GM19467 (cell line): ENCODE measurements at regions not wholly inside any gene's neighbourhood (a gene's known extent, or its start where the extent isn't known, plus 50 kb on each side); places are given as distances from the start of the nearest gene placed in this dataset.

Experiments used
- ATAC-seq: cut with Tn5 transposase; IDR thresholded peaks from one replicate; pipeline ENCODE4 v1.9.1; 2021; ENCODE audit warnings: mild to moderate bottlenecking, moderate library complexity; ENCODE audit not compliant: unreplicated experiment

DNA sequence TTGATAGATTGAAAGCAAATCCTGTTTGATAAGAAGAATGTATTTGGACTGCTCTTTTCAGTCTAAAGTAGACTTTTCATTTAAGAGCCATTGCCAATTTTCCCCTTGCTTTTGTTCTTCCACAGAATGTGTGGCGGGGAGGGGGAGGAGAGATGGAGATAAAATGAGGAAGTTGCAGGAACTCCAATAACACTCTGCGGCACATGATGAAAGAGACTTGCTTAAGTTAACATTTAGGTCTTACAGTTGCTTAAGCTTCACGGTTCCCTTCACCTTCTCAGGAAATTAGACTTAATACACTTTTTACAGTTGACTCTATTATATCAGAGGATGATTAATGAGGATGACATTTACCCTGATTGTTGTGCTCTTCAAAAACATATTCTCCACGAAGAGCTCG is 537.3 kb downstream of the TMTC2 start:
- ATAC-seq, result no peak

DNA sequence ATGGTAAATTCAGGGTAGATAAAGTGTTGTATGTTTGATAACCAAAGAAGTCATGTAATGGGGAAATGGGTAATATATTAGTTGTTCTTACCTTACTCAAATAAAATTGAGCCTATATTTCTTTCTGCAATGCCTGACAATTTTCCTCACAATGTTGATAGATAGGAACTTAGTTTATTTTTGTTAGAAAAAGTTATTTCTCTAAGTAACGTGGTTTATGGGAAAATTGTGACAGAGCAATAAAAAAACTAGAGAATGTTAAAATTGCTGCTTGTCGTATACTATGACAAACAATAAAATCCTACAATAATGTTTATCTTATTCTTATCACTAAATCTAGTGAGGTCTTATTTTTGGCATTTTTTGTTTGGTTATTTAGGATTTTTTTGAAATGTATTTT is 534.1 kb downstream of the TMTC2 start:
- no peak for ATAC-seq

DNA sequence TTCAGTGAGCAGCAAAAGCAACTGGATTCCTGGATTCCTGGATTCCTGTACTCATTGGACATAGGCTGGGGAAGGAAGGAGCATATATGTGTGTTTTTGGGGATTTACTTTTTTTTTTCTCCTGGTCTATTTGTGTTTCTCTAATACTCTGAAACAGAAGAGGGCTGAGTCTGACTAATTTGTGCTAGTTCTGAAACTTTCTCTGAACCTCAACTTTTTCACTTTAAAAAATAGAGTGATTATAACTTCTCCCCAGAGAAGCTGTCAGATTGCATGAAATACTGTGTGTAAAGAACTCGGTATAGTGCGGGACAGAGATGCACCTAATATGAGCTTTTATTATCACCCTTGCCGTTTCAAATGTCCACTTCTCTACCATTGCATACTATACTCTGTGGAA is 529.5 kb downstream of the TMTC2 start:
- ATAC-seq, result no peak

DNA sequence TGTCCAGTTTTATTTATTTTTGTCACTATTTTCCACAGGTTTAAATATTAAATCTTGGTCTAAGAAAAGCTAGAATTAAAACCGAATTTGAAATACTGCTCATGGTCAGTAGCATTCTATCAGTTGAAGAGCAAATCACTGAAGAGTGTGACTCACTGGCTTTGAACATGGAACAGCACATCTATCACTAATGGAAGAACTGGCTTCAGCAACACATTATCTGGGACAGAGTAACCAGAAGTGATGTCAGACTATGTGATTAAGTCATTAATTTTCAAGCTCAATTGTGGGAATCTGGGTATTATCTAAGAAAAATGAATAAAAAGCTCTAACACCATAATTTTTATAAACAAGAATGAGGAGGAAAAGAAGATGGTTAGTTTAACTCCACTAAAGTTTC is 527.5 kb downstream of the TMTC2 start:
- no peak for ATAC-seq

DNA sequence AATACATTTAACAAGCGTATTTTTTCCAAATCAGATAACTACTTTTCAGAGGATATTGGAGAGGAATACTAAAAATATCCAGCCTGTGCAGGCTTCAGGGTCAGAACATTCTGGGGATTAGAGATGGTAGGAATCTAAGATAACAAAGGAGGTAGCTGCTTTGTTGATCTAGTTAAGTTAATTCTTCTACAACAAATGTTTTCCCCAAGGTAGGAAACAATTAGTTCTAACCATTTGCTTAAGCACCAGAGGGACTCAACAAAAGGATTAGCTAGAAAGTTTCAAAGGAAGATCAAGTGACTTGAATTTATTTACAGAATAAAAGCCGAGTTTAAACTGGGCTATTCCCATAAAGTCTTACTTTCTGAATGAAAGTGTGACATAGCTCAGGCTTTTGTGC is 524.2 kb downstream of the TMTC2 start:
- ATAC-seq, result no peak

DNA sequence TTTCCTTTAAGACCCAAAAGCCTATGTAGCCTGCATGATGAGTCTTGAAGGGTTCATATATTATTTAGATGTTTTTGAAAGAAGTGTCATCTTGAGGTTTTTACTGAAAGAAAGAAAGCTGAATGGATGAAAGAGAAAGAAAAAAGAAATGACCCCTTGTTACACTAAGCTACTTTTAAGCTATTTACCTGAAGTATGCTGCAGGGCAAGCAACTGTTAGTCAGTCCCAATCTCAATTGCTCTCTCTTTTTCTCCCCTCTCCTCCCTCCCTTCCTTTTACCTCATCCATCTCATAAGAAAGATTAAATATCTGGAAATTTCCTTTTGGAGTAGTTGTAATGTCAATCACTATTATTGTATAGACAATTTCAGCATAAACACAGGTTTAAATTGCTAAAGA is 512.4 kb downstream of the TMTC2 start:
- no peak for ATAC-seq

DNA sequence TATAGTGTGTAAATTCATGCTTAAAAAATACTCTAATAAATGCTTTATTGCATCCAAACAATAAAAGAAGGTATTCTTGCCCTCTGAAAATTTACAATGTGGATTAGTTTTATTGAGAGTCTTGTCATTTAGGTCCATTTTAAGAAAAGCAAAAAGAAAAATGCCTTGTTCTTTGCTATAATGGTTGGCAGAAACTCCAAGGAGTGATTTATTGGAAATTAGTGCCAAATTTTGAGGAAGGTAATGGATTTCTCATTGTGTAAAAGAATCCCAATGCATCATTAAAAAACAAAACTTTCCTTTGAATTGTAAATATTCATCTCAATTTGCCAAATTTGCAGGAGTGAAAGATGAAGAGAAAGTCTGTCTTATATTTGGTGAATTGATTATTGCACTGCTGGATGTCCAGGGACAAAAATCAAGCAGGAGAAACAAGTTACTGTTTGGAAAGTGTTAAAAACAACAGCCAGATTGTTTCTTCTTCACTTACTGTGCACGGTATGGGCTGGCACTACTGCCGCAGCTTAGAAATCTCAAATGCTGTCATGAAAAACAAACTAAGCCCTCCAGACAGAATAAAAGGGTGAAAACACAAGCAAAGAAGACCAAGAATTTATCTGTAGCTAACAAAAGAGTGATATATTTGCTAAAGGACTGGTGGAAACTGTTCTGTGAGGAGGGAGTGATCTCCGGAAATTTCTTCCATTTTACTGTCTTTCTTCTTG is 511.7 kb downstream of the TMTC2 start:
- no peak for ATAC-seq

DNA sequence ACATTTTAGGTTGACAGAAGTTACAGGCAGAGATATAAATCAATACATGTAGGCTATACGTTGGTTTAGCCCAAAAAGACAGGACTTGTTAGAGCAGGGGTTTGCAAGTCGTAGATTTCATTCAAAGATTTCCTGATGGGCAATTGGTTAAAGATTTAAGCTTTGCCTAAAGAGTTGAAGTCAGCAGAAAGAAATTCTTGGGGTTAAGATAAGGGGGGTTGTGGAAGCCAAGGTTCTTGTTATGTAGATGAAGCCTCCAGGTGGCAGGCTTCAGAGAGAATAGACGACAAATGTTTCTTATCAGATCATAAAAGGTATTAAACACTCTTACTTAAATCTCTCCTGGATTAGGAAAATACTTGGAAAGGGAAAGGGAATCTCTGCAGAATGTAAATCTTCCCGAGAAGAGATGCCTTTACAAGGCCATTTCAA is 510.8 kb downstream of the TMTC2 start:
- no peak for ATAC-seq

DNA sequence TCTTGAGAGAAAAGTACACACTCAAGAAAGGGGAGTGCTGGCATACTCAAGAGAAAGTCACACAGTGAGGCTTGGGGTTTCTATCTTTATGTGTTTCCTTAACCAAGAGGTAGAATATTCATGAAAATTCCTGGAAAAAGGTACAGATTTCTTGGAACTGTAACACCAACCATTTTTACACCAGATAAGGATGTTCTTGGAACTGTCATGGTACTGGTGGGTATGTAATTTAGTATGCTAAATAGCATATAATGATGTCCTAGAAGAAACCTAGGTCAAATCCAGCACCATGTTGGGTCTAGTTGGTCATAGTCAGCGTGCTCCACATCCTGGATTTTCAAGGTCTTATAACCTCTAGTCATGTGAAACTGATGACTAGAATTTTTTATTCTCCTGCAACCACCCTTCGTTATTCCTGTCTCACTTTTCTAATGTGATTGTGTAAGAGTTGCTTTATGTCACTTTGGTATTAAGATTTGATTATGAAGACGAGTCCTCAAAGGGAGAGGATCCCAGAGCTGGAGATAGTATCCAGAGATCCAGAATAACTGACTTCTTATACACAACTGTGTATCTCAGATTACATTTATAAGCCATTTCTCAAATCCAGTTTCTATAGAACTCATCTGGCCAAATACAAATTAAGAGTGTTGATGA is 510.1 kb downstream of the TMTC2 start:
- ATAC-seq, result no peak

DNA sequence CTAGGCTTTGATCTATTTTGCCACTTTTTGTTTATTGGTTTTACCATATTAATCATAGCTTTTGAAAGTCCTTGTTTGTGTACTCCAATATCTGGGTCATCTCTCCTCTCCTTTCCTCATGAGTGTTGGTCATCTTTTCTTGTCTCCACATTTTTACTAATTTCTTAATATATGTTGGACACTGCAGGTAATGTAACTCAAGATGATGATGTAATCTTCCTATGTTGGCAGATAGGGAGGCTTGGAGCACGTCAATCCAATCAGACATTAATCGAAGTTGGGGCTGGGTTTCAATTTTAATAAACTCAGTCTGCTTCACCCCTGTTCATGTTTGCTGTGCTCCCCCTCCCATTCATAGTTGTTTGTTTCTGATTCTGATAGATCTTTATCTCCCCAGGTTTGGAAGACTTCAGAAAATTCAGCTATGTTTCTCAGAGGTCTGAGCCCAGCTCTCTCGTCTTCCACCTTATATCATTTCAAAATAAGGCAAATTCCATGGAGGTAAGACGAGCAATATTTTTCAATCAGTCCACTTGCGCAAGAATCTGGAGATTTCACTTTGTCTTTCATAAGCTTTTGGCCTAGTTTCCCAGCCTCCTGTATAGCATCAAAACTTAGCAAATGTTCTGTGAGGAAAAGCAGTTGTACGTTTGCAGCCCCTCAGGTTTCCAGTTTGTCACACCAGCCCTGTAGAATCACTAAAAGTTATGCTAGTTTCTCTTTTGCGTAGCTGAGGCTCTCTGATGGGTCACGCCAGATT is 504.1 kb downstream of the TMTC2 start:
- no peak for ATAC-seq

DNA sequence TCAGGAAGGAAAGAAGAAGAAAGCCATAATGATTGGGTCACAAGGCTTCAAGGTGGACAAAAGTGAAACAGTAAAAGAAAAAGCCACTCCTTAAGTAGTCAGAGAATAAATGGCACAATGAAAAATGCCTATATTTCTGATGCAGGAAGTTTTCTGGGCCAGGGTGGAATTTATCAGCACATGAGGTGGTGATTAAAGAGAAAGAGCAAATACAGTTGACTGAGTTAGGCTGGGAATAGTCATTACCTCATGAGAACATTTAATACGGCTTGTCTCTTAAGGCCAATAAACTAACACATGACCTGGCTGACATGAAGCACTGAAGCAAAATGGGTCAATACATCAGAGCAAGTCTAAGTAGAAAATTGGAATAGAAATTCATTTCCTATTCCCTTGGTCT is 499.7 kb downstream of the TMTC2 start:
- no peak for ATAC-seq

DNA sequence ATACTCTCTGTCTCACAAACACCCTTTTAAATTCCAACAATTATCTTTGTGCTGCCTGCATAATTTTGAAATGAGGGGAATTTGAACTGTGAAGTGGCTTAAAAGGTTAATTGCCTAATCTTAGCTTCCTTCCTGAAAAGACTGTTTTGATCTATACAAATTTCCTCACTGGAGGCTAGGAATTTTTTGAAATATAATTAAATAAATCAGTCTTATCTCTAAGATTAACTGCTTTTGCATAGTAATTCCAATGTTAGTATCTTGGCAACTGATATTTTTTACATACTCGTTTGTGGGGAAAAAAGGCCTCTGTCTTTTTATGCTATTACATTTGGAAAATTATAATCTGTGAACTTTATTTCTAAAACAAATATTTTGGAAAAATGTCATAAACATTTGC is 498.5 kb downstream of the TMTC2 start:
- ATAC-seq, result no peak
